Glomerular endothelial cell (primary cell): ENCODE measurements at regions not wholly inside any gene's neighbourhood (a gene's known extent, or its start where the extent isn't known, plus 50 kb on each side); places are given as distances from the start of the nearest gene placed in this dataset.

Experiments used
- DNase-seq: peaks from one replicate; pipeline ENCODE4 v3.0.0-alpha.2; 2011; ENCODE audit warnings: low read depth, low spot score; ENCODE audit errors: extremely low read depth

- no peak for DNase-seq
These were observed 502.5 kb upstream of the GHITM start for GRCh38 chr10:83636826-83637225.

GRCh38 chr10:83647526-83647925 is 491.8 kb upstream of the GHITM start:
- no peak for DNase-seq

GRCh38 chr10:83648201-83648600 is 491.1 kb upstream of the GHITM start:
- DNase-seq = peak; percentile 41

- DNase-seq = no peak
These were observed 489.8 kb upstream of the GHITM start for GRCh38 chr10:83649471-83649870.

- no peak for DNase-seq
These were observed 484.6 kb upstream of the GHITM start for GRCh38 chr10:83654689-83655088.

- no peak for DNase-seq
These were observed 482.4 kb upstream of the GHITM start for GRCh38 chr10:83656924-83657323.

GRCh38 chr10:83657487-83657886 is 481.8 kb upstream of the GHITM start:
- no peak for DNase-seq

- DNase-seq = no peak
These were observed 475.4 kb upstream of the GHITM start for GRCh38 chr10:83663918-83664317.

GRCh38 chr10:83666762-83667161 is 472.5 kb upstream of the GHITM start:
- DNase-seq = no peak

GRCh38 chr10:83667594-83667993 is 471.7 kb upstream of the GHITM start:
- DNase-seq = no peak

- DNase-seq = no peak
These were observed 466.0 kb upstream of the GHITM start for GRCh38 chr10:83673316-83673715.

- DNase-seq = no peak
These were observed 461.5 kb upstream of the GHITM start for GRCh38 chr10:83677795-83678194.

GRCh38 chr10:83678850-83679249 is 460.5 kb upstream of the GHITM start:
- no peak for DNase-seq

GRCh38 chr10:83680470-83680891 is 458.8 kb upstream of the GHITM start:
- no peak for DNase-seq

- no peak for DNase-seq
These were observed 456.9 kb upstream of the GHITM start for GRCh38 chr10:83682414-83682813.

- DNase-seq = no peak
These were observed 453.9 kb upstream of the GHITM start for GRCh38 chr10:83685458-83685857.

- DNase-seq = no peak
These were observed 447.3 kb upstream of the GHITM start for GRCh38 chr10:83691791-83692596.

- DNase-seq = no peak
These were observed 440.4 kb upstream of the GHITM start for GRCh38 chr10:83698899-83699298.

- DNase-seq = no peak
These were observed 437.5 kb upstream of the GHITM start for GRCh38 chr10:83701799-83702198.

- DNase-seq = no peak
These were observed 436.6 kb upstream of the GHITM start for GRCh38 chr10:83702731-83703130.

- no peak for DNase-seq
These were observed 433.2 kb upstream of the GHITM start for GRCh38 chr10:83706120-83706519.

GRCh38 chr10:83706952-83707582 is 432.2 kb upstream of the GHITM start:
- DNase-seq = no peak
